GM12878 (cell line): ENCODE measurements at regions not wholly inside any gene's neighbourhood (a gene's known extent, or its start where the extent isn't known, plus 50 kb on each side); places are given as distances from the start of the nearest gene placed in this dataset.

Experiments
- ATAC-seq: fragments of 200-7000 bp; cut with Tn5 transposase; 3 replicates; pipeline ENCODE4 v1.9.1; 2020; ENCODE audit warnings: mild to moderate bottlenecking, moderate library complexity
- BruUV-seq: library from RNA; stranded (reverse); fragments of 400-500 nt; replicated peaks from 2 replicates; lab custom pipeline; 2021; lab: Mats Ljungman, UMichigan
- CTCF ChIA-PET: fragments of 300-600 bp; sonication (Branson Sonifier 250); formaldehyde crosslinking; extraction: SDS; loops from one replicate; lab custom pipeline; 2021; ENCODE audit warnings: inconsistent platforms; lab: Yijun Ruan, JAX
- POLR2A ChIA-PET: fragments of 350-600 bp; formaldehyde crosslinking; extraction: SDS; loops from one replicate; lab custom pipeline; 2021; ENCODE audit warnings: inconsistent platforms; lab: Charles Lee
- RAD21 ChIA-PET: fragments of 300-600 bp; sonication (Branson Sonifier 250); formaldehyde crosslinking; loops from one replicate; lab custom pipeline; 2023; ENCODE audit warnings: antibody characterized with exemption; ENCODE audit not compliant: unreplicated experiment; lab: Charles Lee
- SMC1A ChIA-PET: fragments of 300-600 bp; sonication (Branson Sonifier 250); formaldehyde crosslinking; loops from one replicate; lab custom pipeline; 2023; ENCODE audit not compliant: unreplicated experiment, uncharacterized antibody; lab: Charles Lee
- DNase-seq: peaks from one replicate; pipeline ENCODE4 v3.0.0-alpha.2; 2011; ENCODE audit warnings: low read depth, low spot score
- FAIRE-seq: peaks from 3 replicates; lab custom pipeline; 2011; peaks lifted over from hg19 to GRCh38; lab: Jason Lieb, UNC
- H2AFZ ChIP-seq: 2 replicates; pipeline ENCODE4 v1.6.0; 2011; ENCODE audit warnings: low read depth, low read length, control low read depth; ENCODE audit not compliant: control insufficient read depth
- H3K27ac ChIP-seq: 2 replicates; pipeline ENCODE4 v1.5.1; 2011; ENCODE audit warnings: control low read depth; ENCODE audit not compliant: control insufficient read depth, insufficient read depth
- H3K27me3 ChIP-seq, 2 experiments: replicated peaks in 1 of 2; 2 replicates each; pipeline versions ENCODE4 v1.6.0 to v1.6.1; 2011; ENCODE audit warnings: low read length in 1 of 2; ENCODE audit not compliant: control insufficient read depth in 2 of 2, insufficient read depth in 2 of 2
- H3K36me3 ChIP-seq, 2 experiments: 2 replicates each; pipeline ENCODE4 v1.5.1; 2011; ENCODE audit warnings: low read length in 1 of 2; ENCODE audit not compliant: control insufficient read depth in 2 of 2, insufficient read depth in 2 of 2
- H3K4me1 ChIP-seq: 2 replicates; pipeline ENCODE4 v1.6.1; 2011; ENCODE audit warnings: mild to moderate bottlenecking, low read length, moderate library complexity, mixed read lengths; ENCODE audit not compliant: control insufficient read depth, insufficient read depth
- H3K4me2 ChIP-seq: 2 replicates; pipeline ENCODE4 v1.6.0; 2011; ENCODE audit warnings: control low read depth; ENCODE audit not compliant: control insufficient read depth, insufficient read depth
- H3K4me3 ChIP-seq: fragments of 200-600 bp; sonication (generic); 2 replicates; pipeline ENCODE4 v1.5.1; 2016
- H3K79me2 ChIP-seq: 2 replicates; pipeline ENCODE4 v1.6.0; 2011; ENCODE audit warnings: low read length; ENCODE audit not compliant: control insufficient read depth, insufficient read depth
- H3K9ac ChIP-seq: 2 replicates; pipeline ENCODE4 v1.8.0; 2011; ENCODE audit warnings: low read length, control low read depth, mixed read lengths; ENCODE audit not compliant: control insufficient read depth, insufficient read depth
- H3K9me3 ChIP-seq: replicated peaks from 3 replicates; pipeline ENCODE4 v1.5.1; 2011; ENCODE audit warnings: mild to moderate bottlenecking, low read length; ENCODE audit not compliant: control insufficient read depth, insufficient read depth
- H4K20me1 ChIP-seq: 2 replicates; pipeline ENCODE4 v1.6.0; 2011; ENCODE audit not compliant: control insufficient read depth, insufficient read depth
- CHD2 ChIP-seq: IDR thresholded peaks from 2 replicates; pipeline ENCODE4 v1.6.1; 2011; ENCODE audit warnings: low read depth, low read length, improper control_type of control experiment, borderline replicate concordance
- TAF1 ChIP-seq: IDR thresholded peaks from 2 replicates; pipeline ENCODE4 v1.6.1; 2011; ENCODE audit warnings: mild to moderate bottlenecking, low read depth, low read length, borderline replicate concordance
- ZNF592 ChIP-seq: fragments of 450-650 bp; IDR thresholded peaks from 2 replicates; pipeline ENCODE4 v1.6.1; 2017; ENCODE audit warnings: mild to moderate bottlenecking, moderate library complexity
- WGBS: methylation state at CpG from one replicate; pipeline ENCODE4 v1.1.6; 2016; ENCODE audit warnings: low lambda C conversion rate; ENCODE audit not compliant: insufficient replicate concordance, insufficient coverage; ENCODE audit errors: missing lambda C conversion rate; 5-methylcytosine and 5-hydroxymethylcytosine counted together
- in situ Hi-C: fragments of 300-500 bp; cut with MboI; formaldehyde crosslinking; loops from 9 replicates; pipeline ENCODE4 v1.14.3; 2018; ENCODE audit warnings: mixed read lengths
- intact Hi-C: fragments of 100-400 bp; cut with micrococcal nuclease; formaldehyde crosslinking; loops from one replicate; pipeline ENCODE4 v1.14.2; 2022; ENCODE audit not compliant: unreplicated experiment
- TF ChIP-seq, protein P1 (sequence below), 3 experiments: IDR thresholded peaks in 2 of 3; conservative IDR thresholded peaks in 1 of 3; 2 replicates each; pipeline ENCODE4 v1.5.1; 2011; ENCODE audit warnings: low read depth in 3 of 3, low read length in 3 of 3, mild to moderate bottlenecking in 3 of 3, control low read depth in 2 of 3, moderate library complexity in 2 of 3, inconsistent platforms in 1 of 3, mixed read lengths in 1 of 3; ENCODE audit not compliant: control insufficient read depth in 2 of 3, insufficient read depth in 1 of 3; ENCODE audit errors: extremely low read depth in 1 of 3

- RAD21 ChIA-PET = no interaction called here
- no peaks in the 10 kb centered on the region for H3K4me1 ChIP-seq
- POLR2A ChIA-PET = no interaction called here
- H3K36me3 ChIP-seq = no peaks in the 10 kb centered on the region
- BruUV-seq = no TSS peak
- no peak overlapping the region for H3K9ac ChIP-seq
- no peak overlapping the region for H3K4me2 ChIP-seq
- ATAC-seq (no peak), FAIRE-seq (no peak), DNase-seq (no peak)
- SMC1A ChIA-PET = no interaction called here
- no peak overlapping the region for H2AFZ ChIP-seq
- in situ Hi-C loops (no loop called here), intact Hi-C loops (loop anchor here (2.0 kb wide), 1 partner anchor 32 kb away; no protein-coding TSS in a partner anchor)
- TF ChIP-seq TAF1 (no peak), ZNF592 (no peak)
- H3K27me3 ChIP-seq = no peaks in the 10 kb centered on the region
- no peak overlapping the region for H3K27ac ChIP-seq
- H4K20me1 ChIP-seq = no peaks in the 10 kb centered on the region
- no peak overlapping the region for H3K4me3 ChIP-seq
- CTCF ChIA-PET = no interaction called here
- no peaks in the 10 kb centered on the region for H3K79me2 ChIP-seq
- WGBS = 0% methylated on average over 2 of the region's 2 CpGs
- no peaks in the 10 kb centered on the region for H3K9me3 ChIP-seq
Observed at GRCh38 chr21:23936991-23937390, 1670.3 kb downstream of the MRPL39 start.

DNA sequence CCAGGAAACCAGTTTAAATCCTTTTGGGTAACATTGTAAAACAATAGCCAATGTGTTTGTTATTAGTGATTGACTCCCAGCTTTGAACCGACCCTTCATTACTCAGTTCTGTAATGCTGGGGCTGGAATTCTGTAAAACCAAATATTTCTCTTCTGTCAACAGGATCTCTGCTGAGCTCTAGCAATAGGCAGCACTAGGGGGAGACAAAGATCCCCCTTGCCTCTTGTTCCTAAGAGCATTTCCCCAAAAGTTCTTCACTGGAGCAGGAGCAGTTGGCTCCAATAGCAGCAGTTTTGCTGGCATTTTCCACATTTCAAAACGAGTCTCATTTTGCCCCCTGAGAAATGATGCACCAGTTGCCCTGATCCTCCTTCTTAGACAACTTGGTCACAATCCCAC is 1671.1 kb downstream of the MRPL39 start:
- ATAC-seq = no peak
- BruUV-seq = no TSS peak
- H3K79me2 ChIP-seq = no peaks in the 10 kb centered on the region
- RAD21 ChIA-PET = no interaction called here
- no peak overlapping the region for H3K9ac ChIP-seq
- in situ Hi-C loops = no loop called here
- no peak for TF ChIP-seq CHD2
- TF ChIP-seq, protein P1, sequence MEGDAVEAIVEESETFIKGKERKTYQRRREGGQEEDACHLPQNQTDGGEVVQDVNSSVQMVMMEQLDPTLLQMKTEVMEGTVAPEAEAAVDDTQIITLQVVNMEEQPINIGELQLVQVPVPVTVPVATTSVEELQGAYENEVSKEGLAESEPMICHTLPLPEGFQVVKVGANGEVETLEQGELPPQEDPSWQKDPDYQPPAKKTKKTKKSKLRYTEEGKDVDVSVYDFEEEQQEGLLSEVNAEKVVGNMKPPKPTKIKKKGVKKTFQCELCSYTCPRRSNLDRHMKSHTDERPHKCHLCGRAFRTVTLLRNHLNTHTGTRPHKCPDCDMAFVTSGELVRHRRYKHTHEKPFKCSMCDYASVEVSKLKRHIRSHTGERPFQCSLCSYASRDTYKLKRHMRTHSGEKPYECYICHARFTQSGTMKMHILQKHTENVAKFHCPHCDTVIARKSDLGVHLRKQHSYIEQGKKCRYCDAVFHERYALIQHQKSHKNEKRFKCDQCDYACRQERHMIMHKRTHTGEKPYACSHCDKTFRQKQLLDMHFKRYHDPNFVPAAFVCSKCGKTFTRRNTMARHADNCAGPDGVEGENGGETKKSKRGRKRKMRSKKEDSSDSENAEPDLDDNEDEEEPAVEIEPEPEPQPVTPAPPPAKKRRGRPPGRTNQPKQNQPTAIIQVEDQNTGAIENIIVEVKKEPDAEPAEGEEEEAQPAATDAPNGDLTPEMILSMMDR (IDR thresholded peaks at IDR 0.05 in 2 of 3, conservative IDR thresholded peaks at IDR 0.05 in 1 of 3; ENCODE audit: control insufficient read depth in 2 of 3, extremely low read depth in 1 of 3, insufficient read depth in 1 of 3, low read depth in 3 of 3, low read length in 3 of 3) = peak; percentile 22 to 37 (median 25); a peak in 3 of 6 replicates
- no peaks in the 10 kb centered on the region for H3K27me3 ChIP-seq
- no peaks in the 10 kb centered on the region for H3K4me1 ChIP-seq
- H3K4me3 ChIP-seq = no peak overlapping the region
- WGBS = 20% methylated on average over 2 of the region's 2 CpGs
- CTCF ChIA-PET = no interaction called here
- intact Hi-C loops = loop anchor here (2.0 kb wide), 1 partner anchor 33 kb away; no protein-coding TSS in a partner anchor
- H3K4me2 ChIP-seq = no peak overlapping the region
- no peak for DNase-seq
- FAIRE-seq = no peak
- H3K9me3 ChIP-seq = no peaks in the 10 kb centered on the region
- H3K36me3 ChIP-seq = no peaks in the 10 kb centered on the region
- H2AFZ ChIP-seq = no peak overlapping the region
- no peak overlapping the region for H3K27ac ChIP-seq
- no peaks in the 10 kb centered on the region for H4K20me1 ChIP-seq
- SMC1A ChIA-PET = interaction anchor here (1.4 kb wide), 1 partner anchor 32 kb away, joined by 5 read pairs; no protein-coding TSS in a partner anchor
- POLR2A ChIA-PET = no interaction called here
